GM18909 (cell line): ENCODE measurements at regions not wholly inside any gene's neighbourhood (a gene's known extent, or its start where the extent isn't known, plus 50 kb on each side); places are given as distances from the start of the nearest gene placed in this dataset.

Source experiments
- ATAC-seq: cut with Tn5 transposase; IDR thresholded peaks from one replicate; pipeline ENCODE4 v1.9.1; 2021; ENCODE audit warnings: mild to moderate bottlenecking; ENCODE audit not compliant: unreplicated experiment, poor library complexity

DNA sequence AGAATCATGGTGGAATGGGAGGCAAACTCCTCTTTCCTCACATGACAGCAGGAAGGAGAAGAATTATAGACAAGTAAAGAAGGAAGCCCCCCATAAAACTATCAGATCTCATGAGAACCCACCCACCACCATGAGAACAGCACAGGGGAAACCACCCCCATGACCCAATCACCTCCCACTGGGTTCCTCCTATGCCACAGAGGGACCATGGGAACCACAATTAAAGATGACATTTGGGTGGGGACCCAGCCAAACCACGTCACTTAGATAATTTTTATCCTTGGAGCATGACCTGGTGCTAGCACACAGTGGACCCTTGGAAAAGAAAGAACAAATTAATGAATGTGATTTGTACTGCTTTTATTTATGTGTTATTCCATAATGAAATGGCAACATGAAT lies 188.6 kb upstream of the NCKAP5 start:
- ATAC-seq, result no peak

DNA sequence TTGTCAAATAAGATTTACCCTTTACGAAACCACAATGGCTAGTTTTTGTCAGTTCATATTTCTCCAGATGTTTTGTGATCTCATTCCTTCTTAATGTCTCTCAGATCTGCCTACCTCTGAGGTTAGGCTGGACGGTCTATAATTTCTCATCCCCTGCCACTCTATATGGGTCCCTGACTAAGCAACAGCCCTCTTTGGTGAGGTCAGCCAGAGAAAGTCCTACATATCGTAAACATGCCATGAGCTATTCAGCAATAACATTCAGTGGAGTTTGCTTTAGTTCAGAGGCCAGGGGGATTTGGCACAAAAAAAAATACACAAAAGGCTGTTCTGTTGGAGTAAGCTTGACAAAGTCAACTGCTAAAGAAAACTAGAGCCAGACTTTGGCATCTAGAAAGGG lies 192.1 kb upstream of the NCKAP5 start:
- no peak for ATAC-seq

DNA sequence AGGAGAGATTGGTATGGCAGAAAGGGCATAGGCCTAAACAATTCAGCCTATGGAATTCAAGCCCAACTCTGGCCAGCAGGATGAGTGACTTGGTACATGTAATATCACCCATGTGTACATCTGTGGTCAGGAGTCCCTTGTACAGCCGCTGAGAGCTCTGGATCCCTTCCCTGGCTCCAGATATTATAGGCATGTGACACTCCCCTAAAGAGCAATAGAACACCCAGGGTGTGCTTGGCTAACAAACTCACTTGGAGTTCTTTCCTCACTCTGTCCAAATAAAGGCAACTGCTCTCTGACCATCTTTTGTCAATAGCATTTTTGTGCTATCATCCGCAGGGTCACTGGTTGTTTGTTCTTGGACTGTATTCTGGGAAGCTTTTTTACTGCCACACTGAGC lies 197.4 kb upstream of the NCKAP5 start:
- ATAC-seq, result no peak

DNA sequence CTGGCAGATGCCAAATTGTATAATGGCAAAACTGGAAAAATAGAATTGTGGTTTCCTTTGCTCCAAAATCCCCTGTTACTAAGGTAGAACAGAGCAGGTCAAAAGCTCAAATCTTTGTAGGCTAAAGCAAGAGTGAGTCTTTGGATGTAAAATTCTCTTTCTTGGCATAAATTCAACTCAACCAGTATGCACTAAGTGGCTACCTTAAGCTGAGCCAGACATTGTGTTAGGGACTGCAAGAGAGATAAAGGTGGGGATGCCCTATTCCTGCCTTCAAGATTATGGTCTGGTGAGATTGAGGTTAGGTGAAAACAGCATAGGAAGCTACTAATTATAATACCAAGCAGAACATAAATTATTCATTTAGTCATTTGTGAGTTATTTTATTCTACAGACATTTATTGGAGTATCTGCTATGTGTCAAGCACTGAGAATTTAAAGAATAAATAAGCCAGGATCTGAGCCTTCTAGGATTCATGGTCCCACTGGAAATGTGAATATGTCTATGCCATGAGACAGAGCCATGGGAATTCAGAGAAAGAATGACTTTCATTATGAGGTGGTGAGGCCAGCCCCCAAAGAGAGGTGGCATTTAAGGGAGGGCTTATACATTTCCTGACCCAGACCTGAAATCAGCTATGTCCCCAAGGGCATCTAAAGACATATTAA lies 198.0 kb upstream of the NCKAP5 start:
- no peak for ATAC-seq

DNA sequence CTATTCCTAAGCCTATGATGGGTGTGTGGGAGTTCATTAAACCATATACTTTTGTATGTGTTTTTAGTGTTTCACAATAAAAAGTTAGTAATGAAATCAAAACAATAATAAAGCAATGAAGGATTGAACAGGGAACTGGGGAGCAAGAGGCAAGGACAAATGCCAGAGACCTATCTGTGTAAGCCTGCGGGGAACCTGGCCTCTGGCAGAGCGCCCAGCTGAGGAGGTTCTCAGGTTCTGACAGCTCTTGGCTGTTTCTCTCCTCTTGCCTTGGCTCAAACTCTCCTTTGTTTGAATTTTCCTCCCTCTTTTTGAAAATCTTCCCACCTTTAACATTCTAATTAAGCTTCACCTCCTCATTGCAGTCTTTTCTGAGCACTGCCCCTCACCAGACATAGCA lies 200.0 kb upstream of the NCKAP5 start:
- no peak for ATAC-seq

DNA sequence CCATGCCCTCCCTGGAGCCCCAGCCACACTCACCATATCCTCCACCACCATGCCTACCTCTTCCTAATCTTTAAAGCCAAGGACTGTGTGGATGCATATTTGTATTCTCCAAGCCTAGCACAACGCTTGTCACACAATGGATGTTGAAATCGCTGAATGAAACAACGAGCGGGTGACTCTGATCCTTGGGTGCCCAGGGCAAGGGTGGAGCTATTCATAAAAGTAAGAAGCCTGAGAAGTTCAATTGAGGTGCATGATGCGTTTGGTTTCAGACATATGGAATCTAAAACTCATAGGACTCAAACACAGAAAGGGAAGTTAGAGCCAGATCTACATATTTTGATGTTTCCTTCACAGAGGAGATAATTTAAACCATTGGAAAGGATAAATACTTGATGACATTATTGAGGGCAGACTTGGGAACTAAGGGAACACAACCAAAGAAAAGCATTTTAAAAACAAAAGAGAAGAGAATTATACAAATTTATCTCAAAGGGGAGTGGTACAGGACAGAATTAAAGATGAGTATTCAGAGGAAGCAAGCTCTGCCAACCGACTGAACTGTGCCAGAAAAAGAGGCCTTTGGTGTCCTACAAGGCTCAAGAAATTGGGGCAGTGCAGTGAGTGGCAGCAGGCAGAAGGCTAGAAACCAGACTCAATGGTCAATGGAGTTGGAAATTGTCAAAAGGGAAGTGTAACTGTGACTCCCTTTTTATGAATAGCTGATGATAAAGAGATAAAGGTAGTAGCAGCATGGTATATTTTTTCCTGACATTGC lies 200.6 kb upstream of the NCKAP5 start:
- no peak for ATAC-seq

DNA sequence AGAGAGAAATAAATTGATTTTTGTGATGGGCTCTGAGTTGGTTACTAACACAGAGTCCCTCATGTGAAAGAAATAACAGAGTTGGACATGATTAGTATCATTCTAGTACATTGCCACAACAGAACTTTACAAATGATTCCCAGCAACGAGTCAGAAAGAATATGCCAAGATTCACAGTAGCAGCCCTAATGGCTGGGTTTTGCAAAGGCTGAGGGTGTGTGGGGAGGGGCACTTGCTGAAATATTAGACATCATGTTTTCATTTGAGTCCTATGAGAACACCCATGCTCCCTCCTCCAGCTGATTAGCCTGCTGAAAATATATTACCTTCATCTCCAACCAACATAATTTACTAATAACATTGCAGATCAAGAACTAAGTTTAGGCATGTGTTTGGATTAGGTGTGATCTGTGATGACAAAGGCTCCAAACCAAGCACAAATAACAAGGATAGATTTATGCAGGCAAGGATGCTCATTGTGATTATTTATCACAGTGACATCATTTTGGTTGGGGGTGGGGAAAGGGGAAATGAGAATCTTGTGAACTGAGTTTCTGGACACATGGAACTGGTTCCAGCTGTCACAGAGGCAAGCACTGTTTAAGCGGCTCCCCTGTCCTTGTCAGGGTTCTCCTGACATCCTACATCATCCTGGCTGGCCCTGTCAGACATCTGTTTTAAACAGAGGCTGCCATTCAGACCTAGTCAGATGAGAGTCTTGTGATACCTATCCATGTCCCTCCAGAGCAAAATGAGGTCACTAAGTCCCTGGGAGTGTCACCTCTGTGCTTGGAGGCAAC lies 205.8 kb upstream of the NCKAP5 start:
- ATAC-seq, result no peak

DNA sequence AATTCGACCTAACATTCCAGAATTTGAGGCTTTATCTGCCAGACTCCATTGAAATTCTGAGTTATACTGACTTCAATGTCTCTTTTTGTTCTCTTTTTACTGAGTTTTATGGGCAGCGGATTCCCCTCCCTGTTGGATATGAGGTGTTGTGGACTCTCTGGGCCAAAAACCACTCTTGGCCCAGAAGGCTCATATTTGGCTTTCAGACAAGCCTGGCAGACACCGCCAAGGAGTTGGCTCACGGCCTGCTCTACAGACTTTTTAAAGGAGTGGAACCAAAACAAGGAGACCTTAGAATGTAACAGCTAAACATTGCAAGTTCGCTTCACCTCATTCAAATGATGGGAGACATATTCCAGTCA lies 206.4 kb upstream of the NCKAP5 start:
- no peak for ATAC-seq

DNA sequence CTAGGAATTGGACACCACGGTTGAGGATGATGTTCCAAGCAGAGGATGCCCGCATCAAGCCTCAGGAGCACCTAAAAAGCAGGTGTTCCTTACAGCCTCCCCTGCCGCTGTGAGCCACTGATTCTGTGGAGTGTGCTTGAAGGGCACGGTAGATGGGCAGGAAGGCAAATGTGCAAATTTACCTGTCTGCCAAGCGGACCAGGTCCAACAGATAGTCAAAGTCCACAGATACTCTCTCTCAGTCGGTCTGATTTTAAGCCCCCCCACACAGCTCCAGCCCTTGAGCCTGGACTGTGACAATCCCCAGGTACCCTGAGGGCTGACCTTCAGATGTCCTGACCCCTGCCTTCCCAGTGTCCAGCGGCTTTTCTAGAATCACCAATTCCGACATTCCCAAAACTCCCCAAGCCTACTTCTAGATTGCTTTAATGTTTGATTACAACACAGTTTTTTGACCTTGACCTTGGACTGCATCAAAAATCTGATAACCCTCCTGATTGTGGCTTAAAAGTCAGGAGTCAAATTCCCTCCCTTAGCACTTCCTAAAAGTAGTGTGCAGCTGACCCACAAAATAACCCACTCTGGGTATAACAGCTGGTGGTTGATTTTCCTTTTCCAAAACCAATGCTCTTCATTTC lies 208.8 kb upstream of the NCKAP5 start:
- no peak for ATAC-seq

DNA sequence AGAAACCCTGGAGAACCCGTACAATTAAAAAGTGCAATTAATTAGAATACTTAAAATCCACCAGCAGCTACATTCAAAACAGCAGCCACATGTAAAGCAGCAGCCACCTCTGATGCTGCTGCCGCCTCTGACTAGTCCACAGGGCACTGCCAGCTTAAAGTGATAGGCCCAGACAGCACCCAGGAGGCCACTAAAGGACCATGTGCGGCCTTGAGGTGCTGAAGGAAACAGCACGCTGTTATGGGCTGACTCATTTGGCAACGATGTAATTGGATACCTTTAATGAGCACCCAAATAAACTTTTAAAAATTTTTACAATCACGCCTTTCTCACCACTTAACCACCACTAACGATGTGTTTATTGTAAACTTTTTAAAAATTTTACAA lies 209.3 kb upstream of the NCKAP5 start:
- ATAC-seq, result no peak

DNA sequence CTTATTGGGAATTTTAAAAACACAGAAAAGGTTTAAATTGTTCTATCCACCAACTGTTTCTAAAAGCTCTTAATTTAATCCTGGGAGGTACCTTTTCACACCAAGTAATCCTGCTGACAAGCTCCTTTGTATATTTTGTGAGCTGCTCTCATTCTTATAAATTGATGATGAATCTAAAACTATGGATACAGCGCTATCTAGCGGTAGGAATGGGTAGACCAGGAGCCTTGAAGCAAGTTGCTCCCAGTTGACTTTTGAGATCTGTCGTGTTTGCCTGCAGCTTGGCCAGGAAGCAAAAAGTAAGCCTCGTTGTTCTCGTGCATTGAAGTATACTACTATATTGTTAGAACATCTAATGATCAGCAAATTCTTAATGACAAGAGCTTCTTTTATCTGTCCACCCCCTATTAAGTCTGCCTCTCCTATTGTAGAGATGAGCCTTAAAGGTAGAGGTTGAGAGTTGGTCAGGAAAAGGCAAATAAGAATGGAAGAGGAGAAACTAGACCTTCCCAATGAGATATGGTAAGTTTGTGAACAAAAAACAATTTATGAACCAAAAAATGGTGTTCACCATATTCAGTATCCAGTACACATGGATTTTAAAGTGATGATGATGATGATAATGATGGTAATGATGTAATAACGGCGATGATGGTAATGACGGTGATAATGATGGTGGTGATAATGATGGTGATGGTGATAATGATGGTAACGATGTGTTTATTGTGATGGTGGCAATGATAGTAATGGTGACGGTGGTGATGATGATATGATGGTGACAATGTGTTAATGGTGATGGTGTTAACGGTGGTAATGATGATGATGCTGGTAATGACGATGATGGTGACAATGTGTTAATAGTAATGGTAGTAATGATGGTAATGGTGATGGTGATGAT lies 212.1 kb upstream of the NCKAP5 start:
- no peak for ATAC-seq

DNA sequence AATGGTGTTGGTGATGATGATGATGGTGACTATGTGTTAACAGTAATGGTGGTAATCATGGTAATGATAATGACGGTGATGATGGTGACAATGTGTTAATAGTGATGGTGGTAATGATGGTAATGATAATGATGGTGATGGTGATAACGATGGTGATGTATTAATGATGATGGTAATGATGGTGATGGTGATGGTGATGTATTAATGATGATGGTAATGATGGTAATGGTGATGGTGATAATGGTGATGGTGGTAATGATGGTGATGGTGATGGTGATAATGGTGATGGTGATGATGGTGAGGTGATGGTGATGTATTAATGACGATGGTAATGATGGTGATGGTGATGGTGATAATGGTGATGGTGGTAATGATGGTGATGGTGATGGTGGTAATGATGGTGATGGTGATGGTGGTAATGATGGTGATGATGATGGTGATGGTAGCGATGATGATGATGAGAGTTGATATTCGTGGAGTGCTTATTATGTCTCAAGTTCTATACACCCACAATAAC lies 212.8 kb upstream of the NCKAP5 start:
- no peak for ATAC-seq

DNA sequence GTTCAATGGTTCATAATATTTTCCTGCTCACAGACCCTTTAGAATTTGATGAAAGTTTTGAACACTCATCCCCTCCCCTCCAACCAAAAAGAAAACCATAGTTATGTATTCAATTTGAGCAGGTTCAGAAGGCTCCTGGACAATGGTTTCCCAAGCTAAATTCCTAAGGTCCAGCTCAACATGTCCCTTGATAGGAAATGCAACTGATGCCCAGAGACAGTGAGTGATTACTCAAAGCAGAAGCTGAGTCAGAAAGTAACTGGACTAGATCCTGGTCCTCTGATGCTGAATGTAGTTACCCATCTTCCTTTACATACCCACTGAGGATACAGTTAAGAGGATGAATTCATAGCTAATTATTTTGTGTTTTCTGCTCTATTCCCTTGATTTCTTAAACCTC lies 218.9 kb upstream of the NCKAP5 start:
- no peak for ATAC-seq

DNA sequence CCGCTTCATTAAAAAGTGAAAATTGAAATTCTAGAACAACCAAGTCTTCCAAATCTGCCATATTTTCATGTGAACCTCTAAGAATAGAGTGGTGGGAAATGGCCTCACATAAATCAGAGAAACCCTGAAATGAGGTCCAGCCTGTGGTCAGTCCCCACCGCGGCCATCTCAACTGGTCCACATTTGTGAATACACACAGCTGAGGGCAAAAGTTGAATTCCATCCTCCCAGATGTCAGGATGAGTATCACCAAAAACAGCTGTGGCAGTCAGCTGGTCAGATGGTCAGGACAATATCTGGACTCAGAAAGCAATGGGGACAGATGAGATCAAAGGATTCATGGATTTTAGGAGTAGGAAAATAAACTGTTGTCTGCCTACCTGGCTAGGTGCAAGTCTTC lies 219.4 kb upstream of the NCKAP5 start:
- no peak for ATAC-seq

DNA sequence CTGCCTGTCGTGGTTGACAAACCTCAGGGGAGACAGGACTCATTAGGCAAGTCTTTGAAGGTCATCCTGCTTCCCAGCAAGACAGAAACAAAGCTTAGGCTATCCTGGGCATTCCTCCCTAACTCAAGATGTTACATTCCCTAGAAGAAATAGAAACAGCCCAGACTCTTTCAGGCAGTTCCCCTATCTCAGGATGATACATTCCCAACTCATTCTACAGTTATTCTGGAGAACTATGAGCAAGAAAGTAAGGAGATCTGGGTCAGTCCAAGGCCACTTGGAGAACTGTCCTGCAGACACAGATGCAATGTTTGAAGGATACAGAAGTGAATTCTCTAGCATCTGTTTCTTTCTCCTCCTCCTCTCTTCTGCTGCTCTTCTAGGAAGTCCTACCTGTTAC lies 220.1 kb upstream of the NCKAP5 start:
- ATAC-seq, result no peak

DNA sequence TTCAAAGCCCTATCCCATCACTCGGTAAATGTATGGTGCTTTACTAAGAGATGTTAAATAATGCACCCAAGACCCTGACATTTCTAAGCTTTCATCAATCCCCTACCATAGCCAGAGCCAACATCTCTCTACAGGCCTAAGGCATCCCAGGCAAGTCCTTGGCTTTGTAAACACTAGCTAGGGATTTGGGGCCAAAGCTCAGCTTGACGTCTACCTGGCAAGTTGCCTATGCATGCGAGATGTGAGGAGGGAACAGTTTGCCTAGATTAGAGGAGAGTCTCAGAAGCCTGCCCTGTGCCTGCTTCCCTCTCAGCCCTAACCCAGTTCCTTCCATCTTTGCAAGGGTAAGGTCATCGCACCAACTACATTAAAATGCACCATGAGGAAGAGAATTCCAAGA lies 221.5 kb upstream of the NCKAP5 start:
- no peak for ATAC-seq

DNA sequence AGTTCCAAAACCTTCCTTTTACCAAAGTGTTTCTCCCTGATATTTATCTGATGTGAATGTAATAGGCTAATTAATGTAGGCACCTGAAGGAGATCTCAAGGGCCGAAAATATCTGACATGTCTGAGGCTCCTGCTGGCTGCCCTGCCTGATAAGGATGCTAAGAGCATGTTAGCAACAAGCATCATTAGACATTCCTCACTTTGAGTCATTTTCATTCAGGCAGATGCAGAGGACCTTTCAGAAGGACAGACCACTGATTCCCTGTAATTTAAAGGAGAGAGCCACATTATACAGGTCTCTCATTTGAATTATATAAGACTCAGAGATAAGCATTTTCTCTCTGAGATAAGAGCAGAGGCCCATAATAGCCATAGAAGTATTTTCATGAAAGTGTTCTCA lies 222.4 kb upstream of the NCKAP5 start:
- no peak for ATAC-seq

DNA sequence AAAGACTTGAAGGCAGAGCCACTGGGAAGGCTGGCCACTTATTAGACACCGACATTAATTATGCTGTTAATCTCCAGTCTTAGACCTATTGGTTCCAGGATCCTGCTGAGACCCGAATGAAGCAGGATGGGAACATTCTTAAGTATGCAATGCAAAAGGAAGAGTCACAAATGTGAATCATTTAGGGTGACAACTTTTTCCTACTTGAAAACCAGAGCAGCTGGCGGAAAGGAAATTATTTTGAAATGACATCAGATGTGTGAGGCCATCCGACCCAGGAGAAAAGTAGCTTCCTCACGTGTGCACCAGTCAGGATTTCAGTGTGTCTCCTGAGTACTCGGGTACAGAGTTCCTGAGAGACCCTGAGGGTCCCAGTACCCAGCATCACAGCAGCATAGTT lies 222.9 kb upstream of the NCKAP5 start:
- no peak for ATAC-seq

DNA sequence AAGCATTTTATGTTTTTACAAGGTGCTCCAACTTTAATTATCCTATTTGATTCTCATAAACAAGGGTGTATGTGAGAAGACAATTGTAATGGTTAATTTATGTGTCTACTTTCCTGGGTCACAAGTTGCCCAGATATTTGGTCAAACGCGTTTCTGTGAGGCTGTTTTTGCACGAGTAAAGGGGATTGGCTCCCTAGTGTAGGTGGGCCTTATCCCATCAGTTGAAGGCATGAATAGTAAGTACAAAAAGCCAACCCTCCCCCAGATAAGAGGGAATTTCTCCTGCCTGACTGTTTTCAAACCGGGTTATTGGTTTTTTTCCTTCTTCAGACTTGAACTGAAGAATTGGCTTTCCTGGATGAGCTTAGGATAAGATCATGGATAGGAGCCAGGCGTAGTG lies 224.0 kb upstream of the NCKAP5 start:
- ATAC-seq, result no peak

DNA sequence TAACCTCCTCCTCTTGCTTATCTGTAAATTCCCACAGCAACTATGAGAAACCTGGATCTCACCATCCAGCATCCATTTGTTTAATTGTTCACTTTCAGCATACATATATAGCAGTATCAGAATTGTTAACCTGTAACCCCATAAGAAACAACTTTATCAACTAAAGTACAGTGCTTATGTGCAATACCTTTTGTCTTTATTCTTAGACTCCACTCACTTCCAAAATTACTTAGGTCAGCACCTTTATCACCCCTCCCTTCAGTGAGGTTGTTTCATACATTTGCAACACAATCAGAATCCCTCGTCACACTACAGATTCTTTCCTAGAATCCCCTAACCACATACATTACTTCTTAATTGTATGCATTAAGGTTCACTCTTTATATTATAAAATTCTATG lies 225.9 kb upstream of the NCKAP5 start:
- ATAC-seq, result no peak
